22Rv1 (cell line): ENCODE measurements at regions not wholly inside any gene's neighbourhood (a gene's known extent, or its start where the extent isn't known, plus 50 kb on each side); places are given as distances from the start of the nearest gene placed in this dataset.

Experiments
- H3K27ac ChIP-seq: fragments of 450-650 bp; 2 replicates; pipeline ENCODE4 v1.5.1; 2017
- ZFX ChIP-seq: fragments of 450-650 bp; IDR thresholded peaks from 2 replicates; pipeline ENCODE4 v1.6.1; 2017; ENCODE audit warnings: antibody characterized with exemption, borderline replicate concordance
- TF ChIP-seq, protein P1 (sequence below): fragments of 450-650 bp; IDR thresholded peaks from 2 replicates; pipeline ENCODE4 v1.5.1; 2017; ENCODE audit warnings: mild to moderate bottlenecking

DNA sequence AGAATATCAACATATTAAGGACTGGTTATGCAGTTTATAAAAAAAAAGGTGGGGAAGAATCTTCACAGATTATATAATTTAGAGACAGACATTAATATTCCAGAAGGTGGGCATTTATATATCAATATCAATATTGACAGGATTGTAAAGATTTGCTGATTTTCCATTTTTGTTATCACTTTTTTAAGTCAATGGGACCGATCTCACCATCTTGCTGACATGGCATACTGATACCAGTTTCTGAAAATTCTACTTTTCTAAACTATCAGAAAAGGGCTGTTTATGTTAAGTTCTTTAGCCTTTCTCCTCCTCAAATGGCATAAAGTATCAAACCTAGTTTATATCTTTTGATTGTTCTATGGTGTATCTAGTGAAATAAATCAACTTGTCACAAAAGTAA, 344.1 kb upstream of the SOX5 start:
- TF ChIP-seq ZFX, result no peak
- TF ChIP-seq, protein P1, sequence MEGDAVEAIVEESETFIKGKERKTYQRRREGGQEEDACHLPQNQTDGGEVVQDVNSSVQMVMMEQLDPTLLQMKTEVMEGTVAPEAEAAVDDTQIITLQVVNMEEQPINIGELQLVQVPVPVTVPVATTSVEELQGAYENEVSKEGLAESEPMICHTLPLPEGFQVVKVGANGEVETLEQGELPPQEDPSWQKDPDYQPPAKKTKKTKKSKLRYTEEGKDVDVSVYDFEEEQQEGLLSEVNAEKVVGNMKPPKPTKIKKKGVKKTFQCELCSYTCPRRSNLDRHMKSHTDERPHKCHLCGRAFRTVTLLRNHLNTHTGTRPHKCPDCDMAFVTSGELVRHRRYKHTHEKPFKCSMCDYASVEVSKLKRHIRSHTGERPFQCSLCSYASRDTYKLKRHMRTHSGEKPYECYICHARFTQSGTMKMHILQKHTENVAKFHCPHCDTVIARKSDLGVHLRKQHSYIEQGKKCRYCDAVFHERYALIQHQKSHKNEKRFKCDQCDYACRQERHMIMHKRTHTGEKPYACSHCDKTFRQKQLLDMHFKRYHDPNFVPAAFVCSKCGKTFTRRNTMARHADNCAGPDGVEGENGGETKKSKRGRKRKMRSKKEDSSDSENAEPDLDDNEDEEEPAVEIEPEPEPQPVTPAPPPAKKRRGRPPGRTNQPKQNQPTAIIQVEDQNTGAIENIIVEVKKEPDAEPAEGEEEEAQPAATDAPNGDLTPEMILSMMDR, result no peak
- no peak overlapping the region for H3K27ac ChIP-seq

DNA sequence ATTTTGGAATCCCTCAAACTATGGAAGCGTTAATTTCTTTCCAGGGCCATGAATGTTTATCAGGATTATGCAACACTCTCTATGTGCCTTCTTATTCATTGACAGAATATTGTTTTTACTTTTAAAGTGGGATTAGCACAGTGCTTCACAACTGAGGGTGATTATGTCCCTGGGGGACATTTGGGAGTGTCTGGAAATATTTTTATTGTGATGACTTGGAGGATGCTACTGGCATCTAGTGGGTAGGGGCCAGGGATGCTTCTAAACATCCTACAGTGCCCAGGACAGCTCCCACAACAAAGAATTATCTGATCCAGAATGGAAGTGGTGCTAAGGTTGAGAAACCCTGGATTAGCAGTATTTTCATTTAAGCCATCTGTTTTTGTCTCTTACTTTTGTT, 338.5 kb upstream of the SOX5 start:
- TF ChIP-seq, protein P1, result no peak
- TF ChIP-seq ZFX, result no peak

DNA sequence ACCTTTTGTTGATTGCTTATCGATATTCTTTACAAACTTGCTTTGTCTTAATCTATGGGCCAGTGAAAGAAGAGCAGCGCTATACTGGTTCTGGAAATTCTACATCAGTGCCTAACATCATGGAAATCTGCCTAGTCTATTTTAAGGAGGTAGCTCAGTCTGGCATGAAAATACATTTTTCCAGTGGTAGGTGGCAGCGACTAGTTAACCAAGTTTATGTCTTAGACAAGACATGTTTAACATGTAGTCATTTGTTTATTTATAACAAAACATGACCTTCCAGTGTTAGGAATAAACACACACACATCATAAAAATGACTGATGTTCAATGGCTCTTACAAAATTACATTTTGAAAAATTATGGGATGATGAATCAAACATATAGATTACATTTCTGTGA, 336.0 kb upstream of the SOX5 start:
- no peak for TF ChIP-seq ZFX
- TF ChIP-seq, protein P1, result no peak
- H3K27ac ChIP-seq, result no peak overlapping the region

More for the DNA sequence above, 338.5 kb upstream of the SOX5 start:
- no peak overlapping the region for H3K27ac ChIP-seq

DNA sequence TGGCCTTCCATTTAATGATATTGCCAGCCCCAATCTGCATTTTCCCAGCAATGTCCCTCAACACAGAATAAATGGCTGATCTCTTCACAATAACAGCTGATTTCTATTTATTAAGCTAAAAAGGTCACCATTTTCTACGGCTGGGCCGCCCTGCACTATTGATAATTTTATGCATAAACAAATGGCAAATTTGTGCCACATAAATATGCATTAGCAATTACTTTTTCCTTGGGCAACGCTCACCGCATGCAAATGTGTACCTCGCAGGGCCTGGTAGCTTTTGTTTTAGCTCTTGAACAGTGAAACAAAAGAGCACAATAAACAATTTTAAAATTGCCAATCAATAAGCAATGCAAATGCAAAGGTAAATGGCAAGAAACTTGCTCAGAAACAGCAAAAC, 331.9 kb upstream of the SOX5 start:
- TF ChIP-seq ZFX, result no peak
- TF ChIP-seq, protein P1, result no peak
- H3K27ac ChIP-seq, result no peak overlapping the region

DNA sequence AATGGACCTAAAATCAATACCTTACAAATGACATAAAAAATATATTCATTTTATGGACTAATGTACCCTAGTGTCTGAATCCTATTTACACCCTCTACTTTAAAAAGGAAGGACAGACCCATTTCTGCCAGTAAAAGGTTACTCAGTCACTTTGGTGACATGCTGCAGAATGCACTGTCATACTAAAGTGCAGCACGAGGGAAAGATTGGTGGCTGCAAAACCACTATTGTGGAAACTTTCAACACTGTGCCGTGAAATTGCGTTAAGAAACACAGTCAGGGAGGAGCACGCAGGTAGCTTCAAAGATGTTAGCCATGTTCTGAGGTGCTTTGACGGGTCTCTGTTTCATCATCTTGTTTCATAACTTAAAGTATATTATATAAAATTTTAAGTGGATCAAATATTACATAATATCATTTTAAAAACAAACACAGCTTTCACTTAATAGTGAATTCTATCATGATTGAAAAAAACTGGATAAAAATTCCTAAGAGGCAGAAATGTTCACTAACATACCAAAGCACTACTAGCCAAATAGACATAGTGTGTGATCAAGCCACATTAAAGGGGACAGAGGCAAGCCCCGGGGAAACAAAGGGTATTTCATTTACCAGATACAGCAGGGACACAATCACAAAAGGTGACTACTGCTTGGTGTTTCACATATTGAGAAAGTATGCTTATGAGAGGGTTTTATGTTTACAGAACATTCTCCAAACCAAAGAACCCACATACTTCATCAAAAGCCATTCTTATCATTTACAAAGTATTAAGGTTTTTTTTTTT, 330.8 kb upstream of the SOX5 start:
- no peak for TF ChIP-seq ZFX
- TF ChIP-seq, protein P1, result no peak
- H3K27ac ChIP-seq, result no peak overlapping the region

DNA sequence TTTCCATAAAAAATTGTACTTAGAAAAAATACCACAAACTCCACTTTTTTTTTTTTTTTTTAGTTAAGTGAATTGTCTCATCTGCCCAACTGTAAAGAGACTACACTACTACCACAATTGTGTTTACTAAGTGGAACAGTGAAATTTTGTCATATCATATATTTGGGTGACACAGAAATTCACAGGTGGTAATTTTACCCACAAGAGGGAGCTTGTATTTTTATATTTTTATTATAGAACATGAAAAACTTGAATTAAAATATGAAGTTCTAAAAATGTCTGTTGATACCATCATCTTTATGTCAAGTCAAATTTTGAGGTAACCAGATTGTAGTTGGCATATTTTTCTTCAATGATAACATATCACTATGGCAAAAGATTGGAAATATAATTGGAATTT, 329.4 kb upstream of the SOX5 start:
- H3K27ac ChIP-seq, result no peak overlapping the region
- TF ChIP-seq, protein P1, result no peak
- no peak for TF ChIP-seq ZFX

DNA sequence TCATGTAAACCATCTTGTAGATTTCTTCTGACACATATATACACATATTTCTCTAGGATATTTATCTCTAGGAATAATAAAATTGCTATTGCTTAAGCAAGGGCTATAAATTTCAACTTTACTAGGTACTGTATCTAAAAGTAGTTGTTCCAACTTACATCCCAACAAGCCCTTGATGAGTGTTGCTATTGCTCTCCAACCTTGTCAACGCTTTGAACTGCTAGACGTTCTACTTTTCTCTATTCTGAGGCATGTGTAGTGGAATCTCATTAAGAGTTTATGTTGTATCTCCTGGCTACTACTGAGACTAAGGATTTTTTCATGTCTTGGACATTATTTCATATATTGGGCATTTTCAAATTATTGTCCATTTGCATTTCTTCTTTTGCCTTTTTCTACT, 321.5 kb upstream of the SOX5 start:
- no peak overlapping the region for H3K27ac ChIP-seq
- no peak for TF ChIP-seq ZFX
- TF ChIP-seq, protein P1, result no peak
